VCaP (cell line): ENCODE measurements at regions not wholly inside any gene's neighbourhood (a gene's known extent, or its start where the extent isn't known, plus 50 kb on each side); places are given as distances from the start of the nearest gene placed in this dataset.

ENCODE experiments used
- H3K27ac ChIP-seq: fragments of 450-650 bp; 2 replicates; pipeline ENCODE4 v1.5.1; 2017
- TF ChIP-seq, protein P1 (sequence below): fragments of 450-650 bp; conservative IDR thresholded peaks from 2 replicates; pipeline ENCODE4 v1.5.1; 2017; ENCODE audit warnings: mild to moderate bottlenecking, moderate library complexity

DNA sequence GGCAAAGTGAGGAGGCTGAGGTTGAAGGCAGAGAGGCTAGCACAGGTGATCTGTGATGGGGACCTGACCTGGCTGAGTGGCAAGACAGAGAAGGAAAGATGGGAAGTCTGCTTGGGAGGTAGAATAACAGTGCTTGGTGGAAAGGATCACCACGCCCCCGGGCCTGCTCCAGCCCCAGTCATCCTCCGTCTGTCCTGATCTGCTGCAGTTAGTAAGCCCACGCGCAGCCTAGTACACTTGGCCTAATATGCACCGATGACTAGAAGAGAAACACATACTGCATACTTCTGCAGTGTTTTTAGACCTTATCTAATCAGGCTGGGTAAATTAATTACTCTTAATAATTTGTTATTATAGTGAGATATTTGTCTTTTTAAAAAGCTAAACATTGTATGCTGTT is 103.7 kb upstream of the KLF3 start:
- no peak overlapping the region for H3K27ac ChIP-seq
- TF ChIP-seq, protein P1, sequence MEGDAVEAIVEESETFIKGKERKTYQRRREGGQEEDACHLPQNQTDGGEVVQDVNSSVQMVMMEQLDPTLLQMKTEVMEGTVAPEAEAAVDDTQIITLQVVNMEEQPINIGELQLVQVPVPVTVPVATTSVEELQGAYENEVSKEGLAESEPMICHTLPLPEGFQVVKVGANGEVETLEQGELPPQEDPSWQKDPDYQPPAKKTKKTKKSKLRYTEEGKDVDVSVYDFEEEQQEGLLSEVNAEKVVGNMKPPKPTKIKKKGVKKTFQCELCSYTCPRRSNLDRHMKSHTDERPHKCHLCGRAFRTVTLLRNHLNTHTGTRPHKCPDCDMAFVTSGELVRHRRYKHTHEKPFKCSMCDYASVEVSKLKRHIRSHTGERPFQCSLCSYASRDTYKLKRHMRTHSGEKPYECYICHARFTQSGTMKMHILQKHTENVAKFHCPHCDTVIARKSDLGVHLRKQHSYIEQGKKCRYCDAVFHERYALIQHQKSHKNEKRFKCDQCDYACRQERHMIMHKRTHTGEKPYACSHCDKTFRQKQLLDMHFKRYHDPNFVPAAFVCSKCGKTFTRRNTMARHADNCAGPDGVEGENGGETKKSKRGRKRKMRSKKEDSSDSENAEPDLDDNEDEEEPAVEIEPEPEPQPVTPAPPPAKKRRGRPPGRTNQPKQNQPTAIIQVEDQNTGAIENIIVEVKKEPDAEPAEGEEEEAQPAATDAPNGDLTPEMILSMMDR, result no peak

- TF ChIP-seq, protein P1, result no peak
- H3K27ac ChIP-seq, result no peak overlapping the region
Observed at GRCh38 chr4:38560768-38561558, 103.0 kb upstream of the KLF3 start.

DNA sequence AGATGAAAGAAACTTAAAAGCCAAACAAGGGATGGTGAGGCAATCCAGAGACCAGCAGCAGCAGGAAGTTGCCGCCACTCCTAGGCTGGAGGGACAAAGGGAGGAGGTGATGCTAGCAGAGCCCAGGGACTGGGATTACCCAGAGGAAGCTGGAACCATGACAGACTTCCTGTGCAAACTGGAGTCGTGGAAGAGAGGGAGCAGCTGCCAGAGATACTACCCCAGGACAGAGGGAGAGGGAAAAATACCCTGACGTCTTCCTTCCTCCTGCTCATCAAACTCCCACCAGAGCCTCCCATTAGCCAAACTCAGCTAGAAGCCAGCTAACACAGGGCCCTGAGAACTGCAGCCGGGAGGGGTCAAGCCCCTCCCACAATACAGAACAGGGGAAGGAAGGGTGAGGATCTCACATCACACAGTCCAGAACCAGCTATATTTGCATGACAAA is 101.2 kb upstream of the KLF3 start:
- TF ChIP-seq, protein P1, result no peak
- peak overlapping the region; percentile 90; the same call in 1 of the 2 replicates for H3K27ac ChIP-seq

GRCh38 chr4:38563707-38564495 is 100.1 kb upstream of the KLF3 start:
- TF ChIP-seq, protein P1, result no peak
- peak overlapping the region; percentile 90 for H3K27ac ChIP-seq

DNA sequence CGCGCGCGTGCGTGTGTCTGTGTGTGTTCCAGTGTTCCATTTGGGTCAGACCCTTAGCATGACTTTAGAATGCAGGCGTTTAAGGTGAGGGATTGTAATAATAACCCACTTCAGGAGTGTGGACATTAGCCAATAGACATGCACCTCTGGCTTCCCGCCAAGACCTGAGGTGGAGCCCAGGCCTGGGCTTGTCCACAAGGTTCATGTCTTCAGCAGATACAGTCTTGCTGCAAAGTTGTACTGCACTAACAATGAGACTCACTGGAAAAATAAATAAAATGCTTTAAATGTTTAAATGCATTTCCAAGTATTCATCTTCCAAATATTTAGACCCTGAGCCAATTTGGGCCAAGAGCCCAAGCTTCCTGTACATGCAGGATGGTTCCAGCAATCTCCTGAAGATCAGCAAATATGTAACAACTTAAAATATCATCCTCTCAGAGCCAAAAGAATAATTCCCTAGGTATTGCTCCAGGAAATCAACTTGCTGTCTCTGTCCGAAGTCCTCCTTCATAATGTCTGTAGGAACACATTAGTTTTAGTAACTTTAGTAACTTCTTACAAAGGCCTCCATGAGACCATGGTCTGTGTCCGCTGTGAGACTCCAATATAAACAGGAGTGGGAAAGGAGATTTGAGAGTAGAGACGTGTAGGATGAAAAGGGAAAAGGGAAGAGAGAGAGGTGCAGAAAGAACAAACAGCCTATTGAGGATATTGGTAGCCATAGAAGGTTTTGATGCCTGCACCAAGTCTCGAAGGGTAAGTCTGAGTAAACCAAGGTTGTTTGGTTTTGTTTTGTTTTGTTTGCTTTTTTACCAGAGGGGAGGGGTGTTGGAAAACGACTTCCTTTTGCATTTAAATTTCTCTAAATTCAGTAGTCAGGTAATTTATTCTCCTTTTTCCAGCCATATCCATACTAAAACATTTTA is 98.5 kb upstream of the KLF3 start:
- TF ChIP-seq, protein P1, result no peak
- peak overlapping the region; percentile 90 for H3K27ac ChIP-seq

- TF ChIP-seq, protein P1, result no peak
- peak overlapping the region; percentile 90 for H3K27ac ChIP-seq
Observed at GRCh38 chr4:38566806-38567398, 97.1 kb upstream of the KLF3 start.
